H1 (cell line): ENCODE measurements at regions not wholly inside any gene's neighbourhood (a gene's known extent, or its start where the extent isn't known, plus 50 kb on each side); places are given as distances from the start of the nearest gene placed in this dataset.

ENCODE experiments used
- CTCF ChIA-PET: fragments of 300-600 bp; sonication (Branson Sonifier 250); formaldehyde crosslinking; loops from one replicate; lab custom pipeline; 2021; ENCODE audit not compliant: partially characterized antibody; lab: Charles Lee
- POLR2A ChIA-PET: fragments of 300-600 bp; sonication (Branson Sonifier 250); formaldehyde crosslinking; loops from one replicate; lab custom pipeline; 2021; ENCODE audit warnings: inconsistent platforms; ENCODE audit not compliant: partially characterized antibody; lab: Charles Lee
- DNase-seq, 2 experiments: peaks; one replicate each; pipeline versions ENCODE4 v3.0.0 to v3.0.0-alpha.2; 2010 to 2022; ENCODE audit warnings: low spot score in 2 of 2, low read depth in 1 of 2, mixed read lengths in 1 of 2
- FAIRE-seq: peaks from 2 replicates; lab custom pipeline; 2011; peaks lifted over from hg19 to GRCh38; lab: Jason Lieb, UNC
- H2AFZ ChIP-seq: 2 replicates; pipeline ENCODE4 v1.8.1; 2012; ENCODE audit warnings: low read length, inconsistent platforms
- H2AK5ac ChIP-seq: 2 replicates; pipeline ENCODE4 v1.6.1; 2013; ENCODE audit warnings: low read depth, low read length
- H2BK120ac ChIP-seq: replicated peaks from 2 replicates; pipeline ENCODE3; 2013; ENCODE audit warnings: low read depth, low read length, inconsistent platforms
- H2BK12ac ChIP-seq: 2 replicates; pipeline ENCODE4 v1.6.1; 2013; ENCODE audit warnings: low read depth, low read length
- H2BK15ac ChIP-seq: 2 replicates; pipeline ENCODE4 v1.6.1; 2013; ENCODE audit warnings: low read length
- H2BK20ac ChIP-seq: 2 replicates; pipeline ENCODE4 v1.6.1; 2013; ENCODE audit warnings: low read length
- H2BK5ac ChIP-seq: 2 replicates; pipeline ENCODE4 v1.6.1; 2013; ENCODE audit warnings: low read depth, low read length
- H3K14ac ChIP-seq: 2 replicates; pipeline ENCODE4 v1.6.1; 2013; ENCODE audit warnings: inconsistent platforms; ENCODE audit not compliant: insufficient read length
- H3K18ac ChIP-seq: 2 replicates; pipeline ENCODE4 v1.6.1; 2013; ENCODE audit warnings: low read length; ENCODE audit errors: extremely low read depth
- H3K23ac ChIP-seq: 2 replicates; pipeline ENCODE4 v1.6.1; 2013; ENCODE audit warnings: inconsistent platforms; ENCODE audit not compliant: insufficient read length
- H3K23me2 ChIP-seq: 2 replicates; pipeline ENCODE4 v1.6.1; 2013; ENCODE audit warnings: low read depth, low read length
- H3K27ac ChIP-seq: 2 replicates; pipeline ENCODE4 v1.6.1; 2011; ENCODE audit warnings: low read depth, low read length, inconsistent platforms
- H3K27me3 ChIP-seq, 4 experiments: replicated peaks in 1 of 4; 1 replicate in 1 of 4; 2 replicates in 3 of 4; pipeline versions ENCODE4 v1.6.1 to v1.8.1; 2011 to 2013; ENCODE audit warnings: low read length in 3 of 4, mild to moderate bottlenecking in 3 of 4, inconsistent platforms in 2 of 4, mixed read lengths in 2 of 4, moderate library complexity in 1 of 4; ENCODE audit not compliant: control insufficient read depth in 3 of 4, insufficient read depth in 3 of 4; ENCODE audit errors: extremely low read depth in 1 of 4
- H3K36me3 ChIP-seq, 4 experiments: 2 replicates each; pipeline versions ENCODE4 v1.6.1 to v1.8.1; 2011 to 2013; ENCODE audit warnings: mild to moderate bottlenecking in 4 of 4, low read length in 3 of 4, moderate library complexity in 2 of 4, control low read depth in 1 of 4, inconsistent platforms in 1 of 4; ENCODE audit not compliant: insufficient read depth in 4 of 4, control insufficient read depth in 2 of 4
- H3K4ac ChIP-seq: replicated peaks from 2 replicates; pipeline ENCODE3; 2013; ENCODE audit warnings: low read length, low read depth, mixed read lengths, inconsistent platforms; ENCODE audit not compliant: insufficient read length
- H3K4me1 ChIP-seq, 4 experiments: replicated peaks in 1 of 4; 1 replicate in 1 of 4; 2 replicates in 3 of 4; pipeline versions ENCODE4 v1.6.1 to v1.8.1; 2011 to 2013; ENCODE audit warnings: low read length in 3 of 4, inconsistent platforms in 2 of 4, mixed read lengths in 1 of 4; ENCODE audit not compliant: insufficient read depth in 4 of 4, control insufficient read depth in 3 of 4
- H3K4me2 ChIP-seq, 2 experiments: 2 replicates each; pipeline versions ENCODE4 v1.6.1 to v1.8.1; 2011 to 2013; ENCODE audit warnings: low read depth in 2 of 2, low read length in 2 of 2, control low read depth in 1 of 2, inconsistent platforms in 1 of 2, mild to moderate bottlenecking in 1 of 2; ENCODE audit not compliant: insufficient read depth in 1 of 2
- H3K4me3 ChIP-seq, 4 experiments: fragments of 200-600, 300-600 bp in 1 of 4; sonication (generic), shearing (Covaris generic), sonication (Bioruptor Twin) in 1 of 4; 2 replicates each; pipeline versions ENCODE4 v1.5.1 to v1.8.1; 2011 to 2016; ENCODE audit warnings: low read length in 4 of 4, low read depth in 3 of 4, control low read depth in 2 of 4, inconsistent platforms in 2 of 4, mild to moderate bottlenecking in 2 of 4, mixed read lengths in 1 of 4, moderate library complexity in 1 of 4; ENCODE audit not compliant: insufficient read depth in 2 of 4; ENCODE audit errors: extremely low read depth in 1 of 4
- H3K56ac ChIP-seq: replicated peaks from 2 replicates; pipeline ENCODE3; 2013; ENCODE audit warnings: low read depth, mild to moderate bottlenecking, mixed read lengths, low read length, inconsistent platforms; ENCODE audit not compliant: insufficient read length
- H3K79me1 ChIP-seq: 2 replicates; pipeline ENCODE4 v1.6.1; 2013; ENCODE audit warnings: low read depth, low read length, control low read depth
- H3K79me2 ChIP-seq, 2 experiments: 2 replicates each; pipeline versions ENCODE4 v1.6.1 to v1.8.1; 2012 to 2013; ENCODE audit warnings: low read length in 2 of 2, mild to moderate bottlenecking in 2 of 2, inconsistent platforms in 1 of 2; ENCODE audit not compliant: insufficient read depth in 2 of 2, control insufficient read depth in 1 of 2
- H3K9ac ChIP-seq, 4 experiments: replicated peaks in 1 of 4; 1 replicate in 1 of 4; 2 replicates in 3 of 4; pipeline versions ENCODE4 v1.6.1 to v1.8.1; 2011 to 2013; ENCODE audit warnings: low read depth in 3 of 4, low read length in 3 of 4, control low read depth in 2 of 4, mild to moderate bottlenecking in 2 of 4, moderate library complexity in 2 of 4, inconsistent platforms in 1 of 4; ENCODE audit errors: extremely low read depth in 1 of 4
- H3K9me3 ChIP-seq, 2 experiments: 2 replicates each; pipeline versions ENCODE4 v1.6.1 to v1.8.1; 2012 to 2013; ENCODE audit warnings: mild to moderate bottlenecking in 2 of 2, moderate library complexity in 2 of 2, control low read depth in 1 of 2, inconsistent platforms in 1 of 2, low read depth in 1 of 2, low read length in 1 of 2, mixed read lengths in 1 of 2; ENCODE audit not compliant: insufficient read depth in 2 of 2
- H4K20me1 ChIP-seq, 2 experiments: replicated peaks in 1 of 2; 2 replicates each; pipeline versions ENCODE3 to v1.8.1; 2011 to 2013; ENCODE audit warnings: inconsistent platforms in 2 of 2, low read length in 2 of 2, mild to moderate bottlenecking in 1 of 2; ENCODE audit not compliant: insufficient read depth in 2 of 2, control insufficient read depth in 1 of 2
- H4K5ac ChIP-seq: 2 replicates; pipeline ENCODE4 v1.6.1; 2013; ENCODE audit warnings: low read length, low read depth, mixed read lengths, inconsistent platforms; ENCODE audit not compliant: insufficient read length
- H4K8ac ChIP-seq: 2 replicates; pipeline ENCODE4 v1.8.0; 2013; ENCODE audit warnings: mild to moderate bottlenecking, moderate library complexity, low read length, inconsistent platforms; ENCODE audit not compliant: insufficient read depth; ENCODE audit errors: extremely low read depth
- H4K91ac ChIP-seq: replicated peaks from 2 replicates; pipeline ENCODE3; 2013; ENCODE audit warnings: low read length, mixed read lengths, inconsistent platforms; ENCODE audit not compliant: insufficient read length
- BACH1 ChIP-seq: IDR thresholded peaks from 2 replicates; pipeline ENCODE4 v1.6.1; 2012; ENCODE audit warnings: low read length, improper control_type of control experiment
- CEBPB ChIP-seq: IDR thresholded peaks from 2 replicates; pipeline ENCODE4 v1.6.1; 2012; ENCODE audit warnings: low read depth, low read length
- CTBP2 ChIP-seq: IDR thresholded peaks from 2 replicates; pipeline ENCODE4 v1.7.0; 2011; ENCODE audit warnings: borderline replicate concordance, mild to moderate bottlenecking, moderate library complexity, mixed read lengths, low read length; ENCODE audit not compliant: insufficient read depth, insufficient read length
- EGR1 ChIP-seq: IDR thresholded peaks from 2 replicates; pipeline ENCODE4 v1.6.1; 2011; ENCODE audit warnings: low read depth, low read length, borderline replicate concordance
- KDM1A ChIP-seq: fragments of 200-600, 300-600 bp; sonication (generic); IDR thresholded peaks from 2 replicates; pipeline ENCODE4 v1.7.1; 2016; ENCODE audit warnings: mild to moderate bottlenecking, low read length, borderline replicate concordance
- KDM5A ChIP-seq: fragments of 200-600 bp; IDR thresholded peaks from 2 replicates; pipeline ENCODE4 v1.7.1; 2012; ENCODE audit warnings: mild to moderate bottlenecking, low read length, inconsistent platforms, mixed read lengths
- POLR2AphosphoS5 ChIP-seq: IDR thresholded peaks from 2 replicates; pipeline ENCODE4 v1.6.1; 2011; ENCODE audit warnings: low read depth, low read length
- SP4 ChIP-seq: IDR thresholded peaks from 2 replicates; pipeline ENCODE4 v1.6.1; 2012; ENCODE audit warnings: low read length, inconsistent platforms
- SUZ12 ChIP-seq: fragments of 200-600 bp; sonication (generic); IDR thresholded peaks from 2 replicates; pipeline ENCODE4 v1.6.1; 2012; ENCODE audit warnings: mild to moderate bottlenecking, inconsistent platforms, low read length, moderate library complexity, mixed read lengths
- TAF7 ChIP-seq: optimal IDR thresholded peaks from 2 replicates; pipeline ENCODE3; 2011; ENCODE audit warnings: low read depth, mild to moderate bottlenecking, inconsistent platforms, low read length, moderate library complexity, borderline replicate concordance
- TBP ChIP-seq: IDR thresholded peaks from 2 replicates; pipeline ENCODE4 v1.6.1; 2011; ENCODE audit warnings: low read depth, low read length, improper control_type of control experiment
- WGBS, 2 experiments: shearing (Covaris generic) in 1 of 2; methylation state at CpG; one replicate each; pipeline versions ENCODE4 v1.1.6 to v1.1.7; 2013 to 2015; ENCODE audit warnings: low lambda C conversion rate in 2 of 2, mixed read lengths in 2 of 2, inconsistent platforms in 1 of 2, low coverage in 1 of 2, missing lambda C conversion rate in 1 of 2; ENCODE audit not compliant: insufficient replicate concordance in 2 of 2, insufficient coverage in 1 of 2, insufficient read length in 1 of 2; ENCODE audit errors: extremely low coverage in 1 of 2, missing lambda C conversion rate in 1 of 2; 5-methylcytosine and 5-hydroxymethylcytosine counted together
- TF ChIP-seq, protein P1 (sequence below), 3 experiments: IDR thresholded peaks; 1 replicate in 2 of 3; 2 replicates in 1 of 3; pipeline versions ENCODE4 v1.5.1 to v1.6.1; 2011; ENCODE audit warnings: low read length in 3 of 3, mild to moderate bottlenecking in 3 of 3, inconsistent platforms in 2 of 3, low read depth in 1 of 3, moderate library complexity in 1 of 3; ENCODE audit not compliant: insufficient read depth in 1 of 3; ENCODE audit errors: control extremely low read depth in 1 of 3
- TF ChIP-seq, protein P2 (sequence below): IDR thresholded peaks from 2 replicates; pipeline ENCODE4 v1.6.1; 2011; ENCODE audit warnings: low read depth, mild to moderate bottlenecking, low read length; ENCODE audit not compliant: insufficient read depth

DNA sequence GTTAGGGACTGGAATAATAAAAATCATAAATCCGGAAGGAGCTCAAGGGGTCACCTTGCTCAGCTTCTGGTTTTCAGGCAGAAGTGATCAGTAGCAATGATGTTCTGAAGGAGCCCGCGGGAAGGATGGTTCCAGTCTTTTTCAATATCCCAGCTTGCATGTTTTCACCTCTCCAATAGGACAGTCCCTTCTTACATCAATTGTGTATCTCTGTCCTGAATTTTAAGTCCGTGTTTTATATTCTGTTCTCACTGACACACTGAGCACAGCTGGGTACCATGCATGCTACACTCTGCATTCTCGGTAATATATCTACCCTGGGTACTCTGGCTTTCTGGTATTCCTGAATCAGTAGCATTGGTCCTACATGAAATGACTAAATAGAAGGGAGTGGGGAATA lies 55.2 kb upstream of the SLC35B4 start:
- Histone ChIP-seq H3K9ac (no peak overlapping the region), H3K27ac (no peak overlapping the region), H2AFZ (no peak overlapping the region), H4K8ac (no peak overlapping the region), H3K14ac (no peak overlapping the region), H3K9me3 (no peaks in the 10 kb centered on the region), H3K27me3 (no peaks in the 10 kb centered on the region), H3K4me3 (no peak overlapping the region), H3K18ac (no peak overlapping the region), H3K79me2 (no peaks in the 10 kb centered on the region), H3K4ac (no peak overlapping the region), H4K91ac (no peak overlapping the region), H2BK120ac (no peak overlapping the region), H3K4me2 (no peak overlapping the region), H2BK5ac (no peak overlapping the region), H3K4me1 (no peaks in the 10 kb centered on the region), H2AK5ac (no peak overlapping the region), H2BK12ac (no peak overlapping the region), H3K23ac (no peak overlapping the region), H4K5ac (no peak overlapping the region), H2BK15ac (no peak overlapping the region), H3K36me3 (no peaks in the 10 kb centered on the region), H3K56ac (no peak overlapping the region), H4K20me1 (no peaks in the 10 kb centered on the region), H2BK20ac (no peak overlapping the region), H3K79me1 (no peaks in the 10 kb centered on the region), H3K23me2 (no peaks in the 10 kb centered on the region)
- ChIA-PET CTCF (interaction anchor here (1.2 kb wide), 1 partner anchor 13 kb away, joined by 3 read pairs; no protein-coding TSS in a partner anchor), POLR2A (no interaction called here)
- WGBS, 2 experiments = 95% methylated on average over 5 of the region's 5 CpGs; no CpG with 5 or more reads in 1 of the 2 experiments
- DNase-seq (no peak), FAIRE-seq (no peak)
- TF ChIP-seq TAF7 (no peak), POLR2AphosphoS5 (no peak), SP4 (no peak), KDM1A (no peak), KDM5A (no peak), BACH1 (no peak), CTBP2 (no peak), CEBPB (no peak), SUZ12 (no peak), EGR1 (no peak), TBP (no peak)
- TF ChIP-seq, protein P1, sequence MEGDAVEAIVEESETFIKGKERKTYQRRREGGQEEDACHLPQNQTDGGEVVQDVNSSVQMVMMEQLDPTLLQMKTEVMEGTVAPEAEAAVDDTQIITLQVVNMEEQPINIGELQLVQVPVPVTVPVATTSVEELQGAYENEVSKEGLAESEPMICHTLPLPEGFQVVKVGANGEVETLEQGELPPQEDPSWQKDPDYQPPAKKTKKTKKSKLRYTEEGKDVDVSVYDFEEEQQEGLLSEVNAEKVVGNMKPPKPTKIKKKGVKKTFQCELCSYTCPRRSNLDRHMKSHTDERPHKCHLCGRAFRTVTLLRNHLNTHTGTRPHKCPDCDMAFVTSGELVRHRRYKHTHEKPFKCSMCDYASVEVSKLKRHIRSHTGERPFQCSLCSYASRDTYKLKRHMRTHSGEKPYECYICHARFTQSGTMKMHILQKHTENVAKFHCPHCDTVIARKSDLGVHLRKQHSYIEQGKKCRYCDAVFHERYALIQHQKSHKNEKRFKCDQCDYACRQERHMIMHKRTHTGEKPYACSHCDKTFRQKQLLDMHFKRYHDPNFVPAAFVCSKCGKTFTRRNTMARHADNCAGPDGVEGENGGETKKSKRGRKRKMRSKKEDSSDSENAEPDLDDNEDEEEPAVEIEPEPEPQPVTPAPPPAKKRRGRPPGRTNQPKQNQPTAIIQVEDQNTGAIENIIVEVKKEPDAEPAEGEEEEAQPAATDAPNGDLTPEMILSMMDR (IDR thresholded peaks at IDR 0.05; ENCODE audit: control extremely low read depth in 1 of 3, insufficient read depth in 1 of 3, low read depth in 1 of 3, low read length in 3 of 3) = no peak
- TF ChIP-seq, protein P2, sequence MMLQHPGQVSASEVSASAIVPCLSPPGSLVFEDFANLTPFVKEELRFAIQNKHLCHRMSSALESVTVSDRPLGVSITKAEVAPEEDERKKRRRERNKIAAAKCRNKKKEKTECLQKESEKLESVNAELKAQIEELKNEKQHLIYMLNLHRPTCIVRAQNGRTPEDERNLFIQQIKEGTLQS = no peak
